HL-60 (cell line): ENCODE measurements at regions not wholly inside any gene's neighbourhood (a gene's known extent, or its start where the extent isn't known, plus 50 kb on each side); places are given as distances from the start of the nearest gene placed in this dataset.

Experiments used
- CTCF ChIP-seq: IDR thresholded peaks from one replicate; pipeline ENCODE4 v1.5.1; 2011; ENCODE audit warnings: low read length, control low read depth, inconsistent platforms; ENCODE audit not compliant: insufficient read depth
- POLR2AphosphoS5 ChIP-seq: IDR thresholded peaks from 2 replicates; pipeline ENCODE4 v1.6.1; 2012; ENCODE audit warnings: low read depth

- TF ChIP-seq CTCF (no peak), POLR2AphosphoS5 (no peak)
Observed at GRCh38 chr9:22215521-22215920, 206.4 kb upstream of the CDKN2B start.
